ENCODE measurements at regions not wholly inside any gene's neighbourhood (a gene's known extent, or its start where the extent isn't known, plus 50 kb on each side); places are given as distances from the start of the nearest gene placed in this dataset.
"Not testable (repeated sequence)": the region's sequence is repeated elsewhere in the genome, so short reads cannot be mapped to it uniquely, and the experiment has no call there.

GRCh38 chr3:6321999-6322398 is 538.9 kb upstream of the GRM7 start:
- no peaks in the 10 kb centered on the region for H3K79me2 ChIP-seq (ENCODE audit: insufficient read depth, low read depth, low read length)
- no peaks in the 10 kb centered on the region for H4K20me1 ChIP-seq (ENCODE audit: insufficient read depth, low read length)
- intact Hi-C loops (cut with micrococcal nuclease; ENCODE audit: unreplicated experiment): no loop called here
- CTCF ChIA-PET (ENCODE audit: unreplicated experiment): no interaction called here
- H3K27ac ChIP-seq (ENCODE audit: low read depth, low read length, poor library complexity, severe bottlenecking): no peak overlapping the region
- no peak overlapping the region for H3K4me2 ChIP-seq (ENCODE audit: low read length)
- H3K4me1 ChIP-seq (ENCODE audit: insufficient read depth, low read length, poor library complexity, severe bottlenecking): no peaks in the 10 kb centered on the region
- H2AFZ ChIP-seq (ENCODE audit: low read length): no peak overlapping the region
- H3K4me3 ChIP-seq (ENCODE audit: low read depth, low read length, poor library complexity, severe bottlenecking): no peak overlapping the region
- no peaks in the 10 kb centered on the region for H3K36me3 ChIP-seq (ENCODE audit: insufficient read depth, low read length)
- no peaks in the 10 kb centered on the region for H3K9me3 ChIP-seq (ENCODE audit: low read length)
- TF ChIP-seq, protein P1, sequence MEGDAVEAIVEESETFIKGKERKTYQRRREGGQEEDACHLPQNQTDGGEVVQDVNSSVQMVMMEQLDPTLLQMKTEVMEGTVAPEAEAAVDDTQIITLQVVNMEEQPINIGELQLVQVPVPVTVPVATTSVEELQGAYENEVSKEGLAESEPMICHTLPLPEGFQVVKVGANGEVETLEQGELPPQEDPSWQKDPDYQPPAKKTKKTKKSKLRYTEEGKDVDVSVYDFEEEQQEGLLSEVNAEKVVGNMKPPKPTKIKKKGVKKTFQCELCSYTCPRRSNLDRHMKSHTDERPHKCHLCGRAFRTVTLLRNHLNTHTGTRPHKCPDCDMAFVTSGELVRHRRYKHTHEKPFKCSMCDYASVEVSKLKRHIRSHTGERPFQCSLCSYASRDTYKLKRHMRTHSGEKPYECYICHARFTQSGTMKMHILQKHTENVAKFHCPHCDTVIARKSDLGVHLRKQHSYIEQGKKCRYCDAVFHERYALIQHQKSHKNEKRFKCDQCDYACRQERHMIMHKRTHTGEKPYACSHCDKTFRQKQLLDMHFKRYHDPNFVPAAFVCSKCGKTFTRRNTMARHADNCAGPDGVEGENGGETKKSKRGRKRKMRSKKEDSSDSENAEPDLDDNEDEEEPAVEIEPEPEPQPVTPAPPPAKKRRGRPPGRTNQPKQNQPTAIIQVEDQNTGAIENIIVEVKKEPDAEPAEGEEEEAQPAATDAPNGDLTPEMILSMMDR (conservative IDR thresholded peaks at IDR 0.05; ENCODE audit: low read length): no peak
- TF ChIP-seq EZH2phosphoT487 (IDR thresholded peaks at IDR 0.05; ENCODE audit: borderline replicate concordance, low read depth, low read length): no peak
- no TSS peak for BruUV-seq (replicated peaks)
- no peaks in the 10 kb centered on the region for H3K9me2 ChIP-seq (ENCODE audit: insufficient read depth, low read length)
- no peak for DNase-seq (ENCODE audit: low spot score)
- POLR2A ChIA-PET: no interaction called here

GRCh38 chr3:6326771-6327170 is 534.1 kb upstream of the GRM7 start:
- Histone ChIP-seq H3K4me1 (ENCODE audit: insufficient read depth, low read length, poor library complexity, severe bottlenecking) (no peaks in the 10 kb centered on the region), H3K9me2 (ENCODE audit: insufficient read depth, low read length) (no peaks in the 10 kb centered on the region), H3K4me2 (ENCODE audit: low read length) (no peak overlapping the region), H3K36me3 (ENCODE audit: insufficient read depth, low read length) (no peaks in the 10 kb centered on the region), H4K20me1 (ENCODE audit: insufficient read depth, low read length) (no peaks in the 10 kb centered on the region), H3K4me3 (ENCODE audit: low read depth, low read length, poor library complexity, severe bottlenecking) (no peak overlapping the region), H3K27ac (ENCODE audit: low read depth, low read length, poor library complexity, severe bottlenecking) (no peak overlapping the region), H3K9me3 (ENCODE audit: low read length) (no peaks in the 10 kb centered on the region), H3K79me2 (ENCODE audit: insufficient read depth, low read depth, low read length) (no peaks in the 10 kb centered on the region), H2AFZ (ENCODE audit: low read length) (no peak overlapping the region)
- ChIA-PET CTCF (ENCODE audit: unreplicated experiment) (no interaction called here), POLR2A (no interaction called here)
- no TSS peak for BruUV-seq (replicated peaks)
- DNase-seq (ENCODE audit: low spot score): no peak
- intact Hi-C loops (cut with micrococcal nuclease; ENCODE audit: unreplicated experiment): no loop called here
- no peak for TF ChIP-seq EZH2phosphoT487 (IDR thresholded peaks at IDR 0.05; ENCODE audit: borderline replicate concordance, low read depth, low read length)
- TF ChIP-seq, protein P1 (conservative IDR thresholded peaks at IDR 0.05; ENCODE audit: low read length): no peak

DNA sequence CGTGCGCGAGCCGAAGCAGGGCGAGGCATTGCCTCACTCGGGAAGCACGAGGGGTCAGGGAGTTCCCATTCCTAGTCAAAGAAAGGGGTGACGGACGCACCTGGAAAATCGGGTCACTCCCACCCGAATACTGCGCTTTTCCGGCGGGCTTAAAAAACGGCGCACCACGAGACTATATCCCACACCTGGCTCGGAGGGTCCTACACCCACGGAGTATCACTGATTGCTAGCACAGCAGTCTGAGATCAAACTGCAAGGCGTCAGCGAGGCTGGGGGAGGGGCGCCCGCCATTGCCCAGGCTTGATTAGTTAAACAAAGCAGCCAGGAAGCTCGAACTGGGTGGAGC is 520.0 kb upstream of the GRM7 start:
- DNase-seq (ENCODE audit: low spot score); CTCF ChIA-PET (ENCODE audit: unreplicated experiment); intact Hi-C loops (cut with micrococcal nuclease; ENCODE audit: unreplicated experiment); H3K4me1 ChIP-seq (ENCODE audit: insufficient read depth, low read length, poor library complexity, severe bottlenecking); H3K36me3 ChIP-seq (ENCODE audit: insufficient read depth, low read length); H3K79me2 ChIP-seq (ENCODE audit: insufficient read depth, low read depth, low read length); H3K27ac ChIP-seq (ENCODE audit: low read depth, low read length, poor library complexity, severe bottlenecking); H3K9me2 ChIP-seq (ENCODE audit: insufficient read depth, low read length); H3K4me3 ChIP-seq (ENCODE audit: low read depth, low read length, poor library complexity, severe bottlenecking); BruUV-seq (replicated peaks); H3K9me3 ChIP-seq (ENCODE audit: low read length); H3K4me2 ChIP-seq (ENCODE audit: low read length); H4K20me1 ChIP-seq (ENCODE audit: insufficient read depth, low read length); POLR2A ChIA-PET; H2AFZ ChIP-seq (ENCODE audit: low read length): not testable (repeated sequence)

All from OCI-LY7 (cell line).